ENCODE measurements at regions not wholly inside any gene's neighbourhood (a gene's known extent, or its start where the extent isn't known, plus 50 kb on each side); places are given as distances from the start of the nearest gene placed in this dataset.
"Not testable (repeated sequence)": the region's sequence is repeated elsewhere in the genome, so short reads cannot be mapped to it uniquely, and the experiment has no call there.

DNA sequence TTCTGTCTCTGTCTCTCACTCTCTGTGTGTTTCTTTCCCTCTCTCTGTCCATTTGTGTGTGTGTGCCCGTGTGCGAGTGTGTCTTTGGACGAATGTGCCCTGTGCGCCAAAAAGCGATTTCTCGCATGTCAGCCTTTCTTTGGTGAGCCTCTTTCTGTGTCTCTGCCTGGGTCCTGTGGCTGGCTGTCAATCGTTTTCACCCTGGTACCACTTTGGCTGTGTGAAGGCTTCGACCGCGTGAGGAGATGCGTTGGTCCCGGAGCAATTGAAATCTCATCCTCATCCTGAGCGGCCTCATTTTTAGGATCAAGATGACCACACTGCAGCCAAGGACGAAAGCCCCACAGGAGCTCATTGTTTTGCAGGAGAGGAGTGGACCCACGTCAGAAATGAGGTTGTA is 288.9 kb upstream of the ZNF337 start:
- DNase-seq: no peak

DNA sequence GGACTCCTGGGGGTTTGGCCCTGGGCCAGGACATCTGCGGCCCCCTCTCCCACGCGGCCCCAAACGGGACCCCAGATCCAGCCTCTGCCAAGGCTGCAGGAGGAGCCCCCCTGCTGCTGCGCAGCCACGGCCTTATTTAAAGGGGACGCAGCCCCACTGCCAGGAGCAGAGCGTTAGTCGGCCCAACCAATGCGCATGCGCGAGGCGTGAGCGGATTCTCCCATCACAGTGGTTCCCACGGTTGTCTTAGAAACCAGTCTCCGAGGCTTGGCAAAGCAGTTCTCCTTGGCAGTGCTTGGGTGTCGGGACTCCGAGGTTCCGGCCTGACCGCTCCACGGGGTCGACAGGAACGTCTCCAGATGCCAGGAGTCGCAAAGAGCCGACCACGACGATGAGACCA is 288.3 kb upstream of the ZNF337 start:
- no peak for DNase-seq

DNA sequence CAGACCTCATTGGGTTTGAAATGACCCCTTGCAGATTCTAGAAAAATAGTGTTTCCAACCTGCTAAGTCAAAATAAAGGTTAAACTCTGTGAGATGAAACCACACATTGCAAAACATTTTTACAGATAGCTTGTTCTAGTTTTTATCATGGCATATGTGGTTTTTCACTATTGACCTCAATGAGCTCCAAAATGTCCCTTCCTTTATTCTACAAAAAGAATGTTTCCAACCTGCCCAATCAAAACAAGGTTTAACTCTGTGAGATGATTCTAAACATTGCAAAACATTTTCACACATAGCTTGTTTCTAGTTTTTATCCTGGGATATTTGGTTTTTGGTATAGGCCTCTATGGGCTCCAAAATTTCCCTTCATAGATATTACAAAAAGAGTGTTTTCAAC is 286.0 kb upstream of the ZNF337 start:
- not testable (repeated sequence) for DNase-seq

DNA sequence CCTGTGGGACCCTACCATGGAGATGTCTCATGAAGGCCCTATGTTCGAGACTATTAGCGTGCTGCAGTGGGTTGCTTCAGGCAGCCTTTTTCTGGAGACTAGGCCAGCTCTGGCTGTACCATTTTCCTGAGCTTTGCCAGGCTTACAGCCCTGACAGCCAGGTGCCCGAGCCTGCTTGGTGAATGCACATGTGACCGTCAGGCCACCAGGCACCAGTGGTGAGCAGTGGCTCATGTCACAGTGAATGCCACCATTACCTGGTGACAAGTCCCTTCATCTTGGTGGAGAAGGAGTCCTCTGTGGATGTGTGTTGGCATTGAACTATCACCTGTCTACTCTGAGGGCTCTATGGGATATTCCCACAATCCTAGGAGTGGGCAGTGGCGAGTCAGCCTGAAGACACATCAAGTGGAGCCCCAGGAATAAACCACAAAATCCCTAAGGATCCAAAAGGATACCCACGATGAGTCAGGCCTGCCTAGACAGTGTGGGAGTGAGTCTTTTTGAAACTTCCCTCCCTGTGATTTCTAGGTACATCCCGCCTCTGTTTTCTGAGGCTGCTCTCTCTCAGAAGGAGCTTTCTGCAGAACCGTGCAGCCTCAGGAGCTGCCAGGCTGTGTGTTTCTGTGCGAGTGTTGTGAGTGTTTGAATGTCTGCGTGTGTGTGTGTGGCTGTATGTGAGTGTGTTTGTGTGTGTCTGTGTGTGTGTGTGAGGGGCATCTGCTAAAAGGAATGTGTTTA is 282.0 kb upstream of the ZNF337 start:
- not testable (repeated sequence) for DNase-seq

DNA sequence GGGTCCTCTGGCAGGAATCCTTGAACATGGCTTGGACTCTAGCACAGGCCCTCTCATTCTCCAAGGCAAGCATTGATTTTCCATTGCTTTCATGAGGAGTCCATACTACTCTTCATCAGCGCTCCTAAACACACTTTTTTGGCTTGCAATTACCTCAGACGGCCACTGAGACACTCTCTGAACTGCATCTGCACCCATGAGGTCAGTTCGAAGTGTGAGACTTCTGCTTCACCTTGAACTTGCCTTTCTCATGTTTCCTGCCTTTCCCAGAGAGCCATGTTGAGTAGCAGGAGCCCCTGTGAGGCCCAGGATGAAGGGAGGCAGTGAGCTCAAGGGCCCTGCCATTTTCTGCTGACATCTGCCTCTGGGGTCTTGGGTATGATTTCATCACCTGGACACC is 279.2 kb upstream of the ZNF337 start:
- not testable (repeated sequence) for DNase-seq

DNA sequence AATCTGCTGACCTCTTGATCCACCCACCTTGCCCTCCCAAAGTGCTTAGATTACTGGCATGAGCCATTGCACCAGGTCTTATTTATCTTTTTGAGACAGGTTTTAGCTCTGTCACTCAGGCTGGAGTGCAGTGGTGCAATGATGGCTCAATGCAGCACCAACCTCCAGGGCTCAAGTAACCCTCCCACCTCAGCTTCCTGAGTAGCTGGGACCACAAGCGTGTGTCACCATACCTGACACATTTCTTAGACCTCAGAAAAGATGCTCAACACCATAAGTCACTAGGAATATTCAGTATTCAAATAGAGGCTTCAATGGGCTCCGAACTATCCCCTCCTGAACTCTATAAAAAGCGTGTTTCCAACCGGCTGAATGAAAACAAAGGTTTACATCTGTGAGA is 268.6 kb upstream of the ZNF337 start:
- not testable (repeated sequence) for DNase-seq

DNA sequence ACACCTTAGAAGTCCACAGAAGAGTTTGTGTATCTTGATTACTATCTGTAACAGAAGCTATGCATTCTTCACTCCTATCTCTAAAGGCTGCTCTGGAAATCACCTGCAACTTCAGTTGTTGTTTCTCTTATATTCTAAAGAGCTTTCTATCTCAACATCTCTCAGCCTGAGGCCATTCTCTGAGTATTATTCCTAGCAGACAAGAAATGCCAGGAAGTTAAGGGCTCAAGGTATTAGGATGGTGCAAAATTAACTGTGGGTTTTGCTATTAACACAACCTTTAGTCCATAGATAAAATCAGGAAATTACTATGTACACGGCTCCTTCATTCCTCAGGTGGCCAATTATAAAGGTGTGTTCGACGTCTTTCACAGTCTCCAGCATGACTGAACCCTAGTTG is 257.2 kb upstream of the ZNF337 start:
- DNase-seq: not testable (repeated sequence)

DNA sequence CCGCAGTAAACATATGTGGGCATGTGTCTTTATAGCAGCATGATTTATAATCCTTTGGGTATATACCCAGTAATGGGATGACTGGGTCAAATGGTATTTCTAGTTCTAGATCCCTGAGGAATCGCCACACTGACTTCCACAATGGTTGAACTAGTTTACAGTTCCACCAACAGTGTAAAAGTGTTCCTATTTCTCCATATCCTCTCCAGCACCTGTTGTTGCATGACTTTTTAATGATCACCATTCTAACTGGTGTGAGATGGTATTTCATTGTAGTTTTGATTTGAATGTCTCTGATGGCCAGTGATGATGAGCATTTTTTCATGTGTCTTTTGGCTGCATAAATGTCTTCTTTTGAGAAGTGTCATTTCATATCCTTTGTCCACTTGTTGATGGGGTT is 238.6 kb upstream of the ZNF337 start:
- not testable (repeated sequence) for DNase-seq

DNA sequence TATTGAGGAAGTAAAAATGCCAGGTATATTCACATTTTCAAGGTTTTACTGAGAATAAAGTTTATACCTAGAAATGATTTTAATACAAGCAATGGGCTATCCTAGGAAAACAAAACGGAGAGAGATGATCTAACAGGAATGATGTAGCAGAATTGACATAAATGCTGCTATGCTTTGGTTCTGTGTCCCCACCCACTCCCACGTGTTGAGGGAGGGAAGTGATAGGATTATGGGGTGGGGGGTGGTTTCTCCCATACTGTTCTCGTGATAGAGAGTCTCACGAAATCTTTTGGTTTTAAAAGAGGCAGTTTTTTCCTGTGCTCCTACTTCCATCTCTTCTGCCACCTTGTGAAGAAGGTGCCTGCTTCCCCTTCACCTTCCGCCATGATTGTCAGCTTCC is 236.2 kb upstream of the ZNF337 start:
- DNase-seq: not testable (repeated sequence)

DNA sequence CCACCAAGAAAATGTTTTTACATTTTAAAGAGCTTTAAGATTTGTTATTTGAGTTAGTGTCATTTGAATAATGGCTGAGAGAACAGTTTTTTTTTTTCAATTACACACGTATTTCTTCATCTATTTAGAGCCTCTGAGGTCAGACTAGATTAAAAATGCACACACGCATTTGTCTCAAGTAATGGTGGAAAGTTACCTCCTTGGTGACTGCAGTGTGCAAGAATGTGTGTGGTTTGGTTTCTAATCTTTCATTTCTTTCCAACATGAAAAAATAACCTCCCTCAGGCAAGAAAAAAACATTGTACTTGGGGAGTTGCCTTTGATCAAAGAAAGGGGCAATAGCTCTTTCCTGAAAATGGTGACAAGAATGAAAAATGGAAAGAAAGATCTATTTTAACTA is 235.5 kb upstream of the ZNF337 start:
- not testable (repeated sequence) for DNase-seq

DNA sequence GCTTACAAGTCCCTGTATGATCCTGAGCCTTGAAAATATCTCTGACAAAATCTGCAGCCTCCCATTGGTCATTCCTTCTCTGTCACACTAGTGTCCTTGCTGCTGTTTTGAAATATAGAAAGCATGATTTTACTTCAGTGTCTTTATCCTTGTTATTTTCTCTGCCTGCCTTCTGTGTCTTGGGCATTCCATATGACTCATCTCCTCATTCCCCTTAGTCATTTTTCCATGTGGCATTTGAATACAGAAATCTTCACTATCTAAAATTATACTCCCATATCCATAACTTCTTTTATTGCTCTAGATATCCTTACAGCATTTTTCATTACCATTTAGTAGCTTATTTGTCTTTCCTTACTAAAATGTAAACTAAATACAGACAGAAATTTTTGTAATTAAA is 205.7 kb upstream of the ZNF337 start:
- DNase-seq: not testable (repeated sequence)

DNA sequence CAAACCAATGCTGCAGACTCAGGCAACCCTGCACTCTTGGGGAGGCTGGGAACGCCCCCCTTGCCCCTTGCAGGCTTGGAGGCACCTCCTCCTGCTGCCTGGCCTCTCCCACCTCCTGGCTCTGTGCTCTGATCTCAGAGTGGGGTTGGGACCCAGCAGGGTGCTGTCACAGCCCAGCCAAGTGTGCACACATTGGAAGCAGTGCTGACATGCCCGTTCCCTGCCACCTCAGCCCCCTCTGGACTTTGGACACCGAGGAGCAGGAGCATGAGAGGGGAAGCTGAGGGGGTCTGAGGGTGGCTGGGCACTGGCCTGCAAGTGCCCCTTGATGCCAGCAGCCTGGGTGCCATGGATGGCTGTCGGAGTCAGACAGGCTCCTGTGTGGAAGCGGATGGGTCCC is 202.0 kb upstream of the ZNF337 start:
- not testable (repeated sequence) for DNase-seq

DNA sequence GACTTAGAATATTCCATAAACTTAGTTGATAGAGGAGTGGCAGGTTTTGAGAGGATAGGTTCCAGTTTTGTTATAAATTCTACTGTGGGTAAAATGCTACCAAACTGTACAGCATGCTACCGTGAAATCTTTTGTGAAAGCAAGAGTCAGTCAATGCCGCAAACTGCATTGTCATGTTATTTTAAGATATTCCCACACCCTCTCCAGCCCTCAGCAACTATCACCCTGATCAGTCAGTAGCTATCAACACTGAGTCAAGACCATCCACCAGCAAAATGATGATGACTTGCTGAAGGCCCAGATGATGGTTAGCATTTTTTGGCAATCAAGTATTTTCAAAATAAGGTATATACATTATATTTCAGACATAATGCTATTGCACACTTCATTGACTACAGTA is 182.4 kb upstream of the ZNF337 start:
- DNase-seq: not testable (repeated sequence)

DNA sequence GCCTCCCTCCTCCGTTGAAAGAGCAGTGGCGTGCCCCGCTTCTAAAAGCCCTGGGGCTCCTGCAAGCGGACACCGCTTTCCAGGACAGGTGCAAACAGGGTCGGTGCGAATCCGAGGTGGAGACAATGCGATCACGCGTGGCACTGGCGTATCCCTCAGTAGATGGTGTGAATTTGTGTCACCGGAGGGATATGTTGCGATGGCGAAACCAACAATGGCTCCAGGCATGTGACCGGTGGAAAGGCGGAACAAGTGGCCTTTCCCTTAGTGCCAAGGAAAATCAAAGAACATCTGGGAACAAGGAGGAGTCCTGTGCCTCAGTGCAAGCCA is 172.0 kb upstream of the ZNF337 start:
- not testable (repeated sequence) for DNase-seq

DNA sequence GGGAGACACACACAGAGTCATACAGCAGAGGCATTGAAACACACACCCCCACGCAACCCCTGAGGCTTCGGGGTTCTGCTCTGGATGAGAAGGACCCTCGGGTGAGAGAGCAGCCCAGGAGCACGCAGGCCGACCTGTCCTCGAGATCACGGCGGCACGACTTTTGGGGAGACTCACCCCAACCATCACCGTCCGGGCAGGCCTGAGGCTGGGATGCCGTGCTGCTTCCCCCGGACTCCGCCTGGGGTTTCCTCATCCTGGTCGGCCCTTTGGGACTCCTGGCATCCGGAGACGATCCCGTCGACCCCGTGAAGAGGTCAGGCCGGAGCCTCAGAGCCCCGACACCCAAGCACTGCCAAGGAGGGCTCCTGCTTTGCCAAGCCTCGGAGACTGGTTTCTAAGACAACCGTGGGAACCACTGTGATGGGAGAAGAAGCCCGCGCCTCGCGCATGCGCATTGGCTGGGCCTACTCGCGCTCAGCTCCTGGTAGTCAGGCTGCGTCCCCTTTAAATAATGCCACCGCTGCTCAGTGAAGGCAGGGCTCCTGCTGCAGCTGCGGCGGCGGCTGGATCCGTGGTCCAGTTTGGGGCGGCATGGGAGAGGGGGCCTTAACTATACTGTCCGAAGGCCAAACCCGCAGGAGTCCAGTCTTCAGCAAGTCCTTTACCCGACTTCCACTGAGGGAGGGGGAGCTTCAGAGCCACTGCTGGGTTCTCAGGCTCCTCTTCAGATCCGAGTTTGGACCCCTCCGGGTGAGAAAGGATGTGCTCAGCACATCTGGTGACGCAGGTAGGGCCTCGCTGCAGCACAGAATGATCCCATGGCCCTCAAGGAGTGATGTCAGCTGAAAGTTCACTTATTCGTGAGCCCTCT is 171.4 kb upstream of the ZNF337 start:
- DNase-seq: no peak

DNA sequence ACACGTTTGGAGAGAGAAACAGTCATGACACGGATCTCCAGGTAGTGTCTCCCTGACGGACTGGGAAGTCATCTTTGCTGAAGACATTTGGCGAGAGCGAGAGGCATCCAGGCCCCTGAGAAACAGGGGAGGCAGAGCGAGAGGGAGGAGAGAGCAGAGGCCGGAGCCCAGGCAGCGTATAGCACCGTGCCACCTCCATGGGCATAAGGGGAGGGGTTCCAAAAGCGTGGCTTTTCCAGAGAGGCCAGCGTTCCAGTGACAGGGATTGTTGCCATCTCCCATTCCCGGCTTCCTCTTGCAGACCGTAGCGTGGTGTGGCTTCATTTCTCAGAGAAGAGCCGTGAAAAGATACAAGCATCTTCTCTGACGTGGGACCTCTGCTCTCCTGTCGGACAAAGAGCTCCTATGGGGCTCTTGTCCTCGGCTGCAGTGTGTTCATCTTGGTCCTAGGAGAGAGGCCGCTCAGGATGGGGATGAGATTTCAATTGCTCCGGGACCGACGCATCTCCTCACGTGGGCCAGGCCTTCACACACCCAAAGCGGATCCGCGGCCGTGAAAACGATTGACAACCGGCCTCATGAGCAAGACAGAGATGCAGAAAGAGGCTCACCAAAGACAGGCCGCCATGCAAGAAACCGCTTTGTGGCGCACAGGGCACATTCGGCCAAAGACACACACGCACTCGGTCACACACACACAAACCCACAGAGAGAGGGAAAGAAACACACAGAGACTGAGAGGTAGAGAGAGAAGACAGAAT is 170.5 kb upstream of the ZNF337 start:
- DNase-seq: not testable (repeated sequence)

DNA sequence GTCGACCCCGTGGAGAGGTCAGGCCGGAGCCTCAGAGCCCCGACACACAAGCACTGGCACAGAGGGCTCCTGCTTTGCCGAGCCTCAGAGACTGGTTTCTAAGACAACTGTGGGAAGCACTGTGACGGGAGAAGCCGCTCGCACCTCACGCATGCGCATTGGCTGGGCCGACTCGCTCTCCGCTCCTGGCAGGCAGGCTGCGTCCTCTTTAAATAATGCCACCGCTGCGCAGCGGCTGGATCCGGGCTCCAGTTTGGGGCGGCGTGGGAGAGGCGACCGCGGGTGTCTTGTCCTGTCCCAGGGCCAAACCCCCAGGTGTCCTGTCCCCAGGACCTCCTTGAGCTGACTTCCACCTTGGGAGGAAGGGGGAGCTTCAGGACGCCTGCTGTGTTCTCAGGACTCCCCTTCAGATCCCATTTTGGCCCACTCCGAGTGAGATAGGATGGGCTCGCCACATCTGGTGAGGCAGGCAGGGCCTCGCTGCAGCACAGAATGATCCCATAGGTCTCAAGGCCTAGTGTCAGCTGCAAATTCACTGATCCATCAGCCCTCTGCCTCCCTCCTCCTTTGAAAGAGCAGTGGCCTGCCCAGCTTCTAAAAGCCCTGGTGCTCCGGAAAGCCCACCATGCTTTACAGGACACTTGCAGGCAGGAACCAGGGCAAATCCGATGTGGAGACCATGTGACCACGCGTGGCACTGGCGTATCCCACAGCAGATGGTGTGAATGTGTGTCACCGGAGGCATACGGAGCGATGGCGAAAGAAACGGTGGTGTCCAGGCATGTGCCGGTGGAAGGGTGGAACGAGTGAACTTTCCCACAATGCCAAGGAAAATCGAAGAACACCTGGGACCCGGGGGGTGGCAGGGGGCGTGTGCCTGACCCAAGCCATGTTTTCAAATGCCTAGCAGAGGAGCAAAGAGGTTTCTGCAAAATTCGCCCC is 169.3 kb upstream of the ZNF337 start:
- peak; percentile 34 to 77 for DNase-seq

DNA sequence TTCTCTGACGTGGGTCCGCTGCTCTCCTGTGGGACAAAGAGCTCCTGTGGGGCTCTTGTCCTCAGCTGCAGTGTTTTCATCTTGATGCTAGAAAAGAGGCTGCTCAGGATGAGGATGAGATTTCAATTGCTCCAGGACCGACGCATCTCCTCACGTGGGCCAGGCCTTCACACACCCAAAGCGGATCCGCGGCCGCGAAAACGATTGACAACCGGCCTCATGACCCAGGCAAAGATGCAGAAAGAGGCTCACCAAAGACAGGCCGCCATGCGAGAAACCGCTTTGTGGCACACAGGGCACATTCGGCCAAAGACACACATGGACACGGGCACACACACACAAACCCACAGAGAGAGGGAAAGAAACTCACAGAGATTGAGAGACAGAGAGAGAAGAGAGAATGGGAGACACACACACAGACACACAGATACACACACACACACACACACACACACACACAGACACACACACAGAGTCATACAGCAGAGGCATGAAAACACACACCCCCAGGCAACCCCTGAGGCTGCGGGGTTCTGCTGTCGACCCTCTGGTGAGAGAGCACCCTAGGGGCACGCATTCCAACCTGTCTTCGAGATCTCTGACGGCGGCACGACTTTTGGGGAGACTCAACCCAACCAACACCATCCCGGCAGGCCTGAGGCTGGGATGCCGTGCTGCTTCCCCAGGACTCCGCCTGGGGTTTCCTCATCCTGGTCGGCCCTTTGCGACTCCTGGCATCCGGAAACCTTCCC is 168.5 kb upstream of the ZNF337 start:
- DNase-seq: not testable (repeated sequence)

DNA sequence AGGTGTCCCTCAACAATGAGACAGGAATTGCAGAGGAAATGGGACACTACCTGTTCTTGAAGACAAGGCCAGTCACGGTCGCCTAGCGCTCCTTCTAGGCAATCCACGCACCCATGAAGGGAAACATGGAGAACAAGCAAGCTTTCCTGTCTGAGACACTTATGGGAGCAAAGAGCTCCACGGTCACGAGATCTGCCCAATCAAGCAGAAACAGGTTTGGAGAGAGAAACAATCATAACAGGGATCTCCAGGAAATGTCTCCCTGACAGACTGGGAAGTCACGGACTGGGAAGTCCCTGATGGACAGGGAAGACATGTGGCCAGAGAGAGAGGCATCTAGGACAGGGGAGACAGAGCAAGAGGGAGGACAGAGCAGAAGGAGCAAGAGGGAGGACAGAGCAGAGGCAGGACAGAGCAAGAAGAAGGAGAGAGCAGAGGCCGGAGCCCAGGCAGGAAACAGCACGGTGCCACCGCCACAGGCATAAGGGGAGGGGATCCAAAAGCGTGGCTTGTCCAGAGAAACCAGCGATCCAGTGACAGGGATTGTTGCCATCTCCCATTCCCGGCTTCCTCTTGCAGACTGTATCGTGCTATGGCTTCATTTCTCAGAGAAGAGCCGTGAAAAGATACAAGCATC is 167.8 kb upstream of the ZNF337 start:
- no peak for DNase-seq

DNA sequence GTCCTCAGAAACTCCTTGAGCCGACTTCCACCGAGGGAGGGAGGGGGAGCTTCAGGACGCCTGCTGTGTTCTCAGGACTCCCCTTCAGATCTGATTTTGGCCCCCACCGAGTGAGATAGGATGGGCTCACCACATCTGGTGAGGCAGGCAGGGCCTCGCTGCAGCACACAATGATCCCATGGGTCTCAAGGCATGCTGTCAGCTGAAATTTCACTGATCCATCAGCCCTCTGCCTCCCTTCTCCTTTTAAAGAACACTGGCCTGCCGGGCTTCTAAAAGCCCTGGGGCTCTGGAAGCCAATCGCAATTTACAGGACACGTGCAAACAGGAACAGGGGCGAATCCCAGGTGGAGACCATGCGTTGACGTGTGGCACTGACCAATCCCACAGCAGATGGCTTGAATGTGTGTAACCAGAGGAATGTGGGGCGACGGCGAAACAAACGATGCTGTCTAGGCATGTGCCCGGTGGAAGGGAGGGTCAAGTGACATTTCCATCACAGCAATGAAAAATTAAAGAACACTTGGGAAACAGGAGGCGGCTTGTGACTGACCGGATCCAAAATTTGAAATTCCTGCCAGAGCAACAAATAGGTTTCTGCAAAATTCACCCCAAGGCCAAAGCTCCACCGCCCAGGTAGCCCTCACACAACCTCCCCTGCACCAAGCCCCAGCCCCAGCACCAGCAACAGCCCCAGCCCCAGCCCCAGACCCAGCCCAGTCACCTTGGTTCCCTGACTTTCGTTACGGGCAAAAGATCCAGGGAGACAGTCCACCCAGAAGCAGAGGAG is 167.1 kb upstream of the ZNF337 start:
- no peak for DNase-seq
